HepG2 (cell line): ENCODE measurements at regions not wholly inside any gene's neighbourhood (a gene's known extent, or its start where the extent isn't known, plus 50 kb on each side); places are given as distances from the start of the nearest gene placed in this dataset.

Source experiments
- ATAC-seq: fragments of 200-7000 bp; cut with Tn5 transposase; 3 replicates; pipeline ENCODE4 v1.9.1; 2020; ENCODE audit warnings: mild to moderate bottlenecking, moderate library complexity
- BruUV-seq: library from RNA; stranded (reverse); fragments of 400-500 nt; replicated peaks from 2 replicates; lab custom pipeline; 2021; lab: Mats Ljungman, UMichigan
- CTCF ChIA-PET: fragments of 300-600 bp; formaldehyde crosslinking; extraction: SDS; loops from one replicate; lab custom pipeline; 2021; ENCODE audit warnings: low total read pairs, inconsistent platforms, low intra/inter-chr PET ratio; lab: Yijun Ruan, JAX
- POLR2A ChIA-PET: fragments of 350-600 bp; sonication (Branson Sonifier 250); formaldehyde crosslinking; loops from one replicate; lab custom pipeline; 2020; ENCODE audit warnings: antibody characterized with exemption, inconsistent platforms; lab: Yijun Ruan, JAX
- DNase-seq: peaks from one replicate; pipeline ENCODE4 v3.0.0-alpha.2; 2015; ENCODE audit warnings: low spot score
- FAIRE-seq: peaks from 3 replicates; lab custom pipeline; 2011; peaks lifted over from hg19 to GRCh38; lab: Jason Lieb, UNC
- H2AFZ ChIP-seq: one replicate; pipeline ENCODE4 v1.6.1; 2011; ENCODE audit warnings: low read length, inconsistent platforms
- H3K27ac ChIP-seq: fragments of 300-600 bp; 3 replicates; pipeline ENCODE4 v1.8.0; 2011; ENCODE audit warnings: mixed run types, mild to moderate bottlenecking, mixed read lengths, low read length, inconsistent platforms; ENCODE audit not compliant: insufficient read depth; ENCODE audit errors: extremely low read length
- H3K27me3 ChIP-seq, 2 experiments: fragments of 200-600 bp in 1 of 2; 2 replicates in 1 of 2; 3 replicates in 1 of 2; pipeline versions ENCODE4 v1.6.0 to v1.8.0; 2011; ENCODE audit warnings: low read length in 2 of 2, mild to moderate bottlenecking in 2 of 2, moderate library complexity in 2 of 2, inconsistent platforms in 1 of 2; ENCODE audit not compliant: insufficient read depth in 2 of 2, control insufficient read depth in 1 of 2
- H3K36me3 ChIP-seq, 2 experiments: fragments of 200-600 bp in 1 of 2; replicated peaks in 1 of 2; 2 replicates in 1 of 2; 3 replicates in 1 of 2; pipeline versions ENCODE4 v1.5.1 to v1.8.0; 2011; ENCODE audit warnings: low read length in 2 of 2, inconsistent platforms in 1 of 2; ENCODE audit not compliant: insufficient read depth in 2 of 2, control insufficient read depth in 1 of 2
- H3K4me1 ChIP-seq: 2 replicates; pipeline ENCODE4 v1.5.1; 2012; ENCODE audit warnings: low read length, inconsistent platforms; ENCODE audit not compliant: insufficient read depth
- H3K4me2 ChIP-seq: 2 replicates; pipeline ENCODE4 v1.6.0; 2011; ENCODE audit warnings: low read depth, low read length, inconsistent platforms
- H3K4me3 ChIP-seq, 3 experiments: fragments of 200-600 bp in 1 of 3; sonication (generic), shearing (Covaris generic) in 1 of 3; replicated peaks in 1 of 3; 2 replicates each; pipeline ENCODE4 v1.5.1; 2011 to 2016; ENCODE audit warnings: low read length in 3 of 3, inconsistent platforms in 2 of 3, low read depth in 2 of 3, mild to moderate bottlenecking in 2 of 3, control low read depth in 1 of 3, mixed read lengths in 1 of 3; ENCODE audit not compliant: insufficient read depth in 1 of 3
- H3K79me2 ChIP-seq: one replicate; pipeline ENCODE4 v1.6.1; 2011; ENCODE audit warnings: low read length, inconsistent platforms; ENCODE audit not compliant: insufficient read depth
- H3K9ac ChIP-seq: 2 replicates; pipeline ENCODE4 v1.6.0; 2011; ENCODE audit warnings: mild to moderate bottlenecking, low read depth, low read length, inconsistent platforms; ENCODE audit not compliant: insufficient read depth
- H3K9me3 ChIP-seq: 2 replicates; pipeline ENCODE4 v1.5.1; 2012; ENCODE audit warnings: mild to moderate bottlenecking, low read length
- H4K20me1 ChIP-seq: 2 replicates; pipeline ENCODE4 v1.6.0; 2011; ENCODE audit warnings: inconsistent platforms, mild to moderate bottlenecking, low read length, moderate library complexity; ENCODE audit not compliant: insufficient read depth
- CBX5 ChIP-seq: sonication (generic); formaldehyde crosslinking; IDR thresholded peaks from 2 replicates; pipeline ENCODE4 v1.4.0; 2020; ENCODE audit warnings: missing genetic modification reagents, borderline replicate concordance
- GPN1 ChIP-seq: sonication (generic); formaldehyde crosslinking; IDR thresholded peaks from 2 replicates; pipeline ENCODE4 v1.5.1; 2020; ENCODE audit warnings: missing genetic modification reagents, borderline replicate concordance
- PHF21A ChIP-seq: sonication (generic); formaldehyde crosslinking; IDR thresholded peaks from 2 replicates; pipeline ENCODE4 v1.5.0; 2020; ENCODE audit warnings: mild to moderate bottlenecking, missing genetic modification reagents
- POLR2AphosphoS2 ChIP-seq: IDR thresholded peaks from 2 replicates; pipeline ENCODE4 v1.6.1; 2011; ENCODE audit warnings: low read depth, low read length, improper control_type of control experiment
- SRF ChIP-seq: IDR thresholded peaks from 2 replicates; pipeline ENCODE4 v1.6.1; 2011; ENCODE audit warnings: mild to moderate bottlenecking, low read depth, low read length, moderate library complexity
- TRIM24 ChIP-seq: sonication (generic); formaldehyde crosslinking; IDR thresholded peaks from 2 replicates; pipeline ENCODE4 v1.8.0; 2022; ENCODE audit warnings: mild to moderate bottlenecking, missing genetic modification reagents
- U2AF2 ChIP-seq: fragments of 200-400 bp; formaldehyde crosslinking; IDR thresholded peaks from 2 replicates; pipeline ENCODE4 v1.6.1; 2017; ENCODE audit warnings: low read depth, mild to moderate bottlenecking, low read length
- ZNF292 ChIP-seq: sonication (generic); formaldehyde crosslinking; IDR thresholded peaks from 2 replicates; pipeline ENCODE4 v1.8.1; 2022; ENCODE audit warnings: mild to moderate bottlenecking, low read depth, missing genetic modification reagents, borderline replicate concordance
- ZNF367 ChIP-seq: sonication (generic); formaldehyde crosslinking; IDR thresholded peaks from 2 replicates; pipeline ENCODE4 v1.4.0; 2020; ENCODE audit warnings: missing genetic modification reagents, borderline replicate concordance
- ZNF619 ChIP-seq: sonication (generic); formaldehyde crosslinking; IDR thresholded peaks from 2 replicates; pipeline ENCODE4 v1.4.0; 2020; ENCODE audit warnings: mild to moderate bottlenecking, missing genetic modification reagents
- ZNF724P ChIP-seq: sonication (generic); formaldehyde crosslinking; IDR thresholded peaks from 2 replicates; pipeline ENCODE4 v1.8.0; 2022; ENCODE audit warnings: missing genetic modification reagents, borderline replicate concordance
- WGBS: methylation state at CpG from one replicate; pipeline ENCODE4 v1.1.6; 2017; ENCODE audit warnings: low lambda C conversion rate; 5-methylcytosine and 5-hydroxymethylcytosine counted together
- in situ Hi-C: cut with HindIII; loops from 2 replicates; pipeline ENCODE4 v1.10.0; 2017; ENCODE audit warnings: low pct_unique_long_range_greater_than_20kb; ENCODE audit not compliant: extremely low pct_ligation_motif_present
- intact Hi-C: fragments of 100-400 bp; cut with micrococcal nuclease; formaldehyde crosslinking; loops from one replicate; pipeline ENCODE4 v1.10.0; 2022; ENCODE audit not compliant: unreplicated experiment
- TF ChIP-seq, protein P1 (sequence below): IDR thresholded peaks from 2 replicates; pipeline ENCODE4 v1.6.1; 2016; ENCODE audit warnings: control low read depth
- TF ChIP-seq, protein P2 (sequence below): sonication (generic); formaldehyde crosslinking; IDR thresholded peaks from 2 replicates; pipeline ENCODE4 v1.4.0; 2020; ENCODE audit warnings: mild to moderate bottlenecking, missing genetic modification reagents
- TF ChIP-seq, protein P3 (sequence below): sonication (generic); formaldehyde crosslinking; IDR thresholded peaks from 2 replicates; pipeline ENCODE4 v1.4.0; 2020; ENCODE audit warnings: mild to moderate bottlenecking, missing genetic modification reagents
- TF ChIP-seq, protein P4 (sequence below): sonication (generic); formaldehyde crosslinking; IDR thresholded peaks from 2 replicates; pipeline ENCODE4 v1.4.0; 2020; ENCODE audit warnings: missing genetic modification reagents

DNA sequence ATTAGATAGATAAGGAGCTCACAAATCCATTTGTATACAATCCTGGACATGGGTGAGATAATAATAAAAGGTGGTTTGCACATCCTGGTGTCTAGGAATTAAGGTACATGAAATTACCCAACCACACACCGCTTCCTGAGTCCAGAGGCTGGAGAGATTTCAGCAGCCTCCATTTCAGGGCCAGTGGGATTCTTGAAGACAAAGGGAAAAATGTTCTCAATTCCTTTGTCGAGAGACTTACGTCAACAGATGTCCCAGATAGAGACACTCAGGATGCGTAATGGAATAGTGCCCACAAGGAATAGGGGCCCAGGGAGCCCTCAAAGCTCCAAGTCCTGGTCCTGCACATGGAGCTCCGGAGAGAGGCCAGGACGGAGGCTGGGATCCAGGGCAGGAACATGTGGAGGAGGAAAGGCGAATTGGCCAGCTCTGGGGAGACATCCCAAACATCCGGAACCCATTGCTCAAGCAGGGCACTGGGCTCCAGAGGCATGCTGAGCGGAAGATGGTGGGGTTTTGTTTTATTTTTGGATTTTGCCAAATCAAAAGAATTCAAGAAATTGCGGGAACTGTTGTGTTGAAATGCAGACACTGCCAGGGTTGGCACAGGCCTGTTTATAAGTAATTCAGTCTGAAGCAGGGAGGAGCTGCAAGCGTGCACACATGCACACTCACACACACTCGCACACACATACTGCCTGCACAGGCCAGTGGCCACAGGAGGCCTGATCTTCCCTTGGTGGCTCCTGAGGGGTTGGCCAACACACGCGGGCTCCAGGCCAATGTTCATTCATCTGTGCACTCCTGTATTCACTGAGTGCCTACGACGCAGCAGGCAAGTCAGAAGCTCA is 97.2 kb downstream of the NOG start:
- H3K9ac ChIP-seq, result no peak overlapping the region
- no peaks in the 10 kb centered on the region for H3K4me1 ChIP-seq
- no peaks in the 10 kb centered on the region for H3K79me2 ChIP-seq
- ATAC-seq (peak; percentile 59), FAIRE-seq (no peak), DNase-seq (no peak)
- POLR2A ChIA-PET, result no interaction called here
- H3K4me2 ChIP-seq, result no peak overlapping the region
- no peaks in the 10 kb centered on the region for H3K36me3 ChIP-seq
- H2AFZ ChIP-seq, result no peak overlapping the region
- BruUV-seq, result no TSS peak
- peaks cover 0 to 20% of the 10 kb centered on the region in 2 experiments; a peak in 3 of 5 replicates for H3K27me3 ChIP-seq
- no peak overlapping the region for H3K4me3 ChIP-seq
- CTCF ChIA-PET, result no interaction called here
- H3K27ac ChIP-seq, result no peak overlapping the region
- no peaks in the 10 kb centered on the region for H4K20me1 ChIP-seq
- in situ Hi-C loops (no loop called here), intact Hi-C loops (no loop called here)
- no peak for TF ChIP-seq PHF21A (CRISPR knock-in tag)
- no peak for TF ChIP-seq ZNF292
- TF ChIP-seq, protein P1, sequence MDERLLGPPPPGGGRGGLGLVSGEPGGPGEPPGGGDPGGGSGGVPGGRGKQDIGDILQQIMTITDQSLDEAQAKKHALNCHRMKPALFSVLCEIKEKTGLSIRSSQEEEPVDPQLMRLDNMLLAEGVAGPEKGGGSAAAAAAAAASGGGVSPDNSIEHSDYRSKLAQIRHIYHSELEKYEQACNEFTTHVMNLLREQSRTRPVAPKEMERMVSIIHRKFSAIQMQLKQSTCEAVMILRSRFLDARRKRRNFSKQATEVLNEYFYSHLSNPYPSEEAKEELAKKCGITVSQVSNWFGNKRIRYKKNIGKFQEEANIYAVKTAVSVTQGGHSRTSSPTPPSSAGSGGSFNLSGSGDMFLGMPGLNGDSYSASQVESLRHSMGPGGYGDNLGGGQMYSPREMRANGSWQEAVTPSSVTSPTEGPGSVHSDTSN, result no peak
- no peak for TF ChIP-seq GPN1
- TF ChIP-seq ZNF619 (CRISPR knock-in tag), result no peak
- no peak for TF ChIP-seq POLR2AphosphoS2
- TF ChIP-seq ZNF367 (CRISPR knock-in tag), result no peak
- TF ChIP-seq, protein P2, sequence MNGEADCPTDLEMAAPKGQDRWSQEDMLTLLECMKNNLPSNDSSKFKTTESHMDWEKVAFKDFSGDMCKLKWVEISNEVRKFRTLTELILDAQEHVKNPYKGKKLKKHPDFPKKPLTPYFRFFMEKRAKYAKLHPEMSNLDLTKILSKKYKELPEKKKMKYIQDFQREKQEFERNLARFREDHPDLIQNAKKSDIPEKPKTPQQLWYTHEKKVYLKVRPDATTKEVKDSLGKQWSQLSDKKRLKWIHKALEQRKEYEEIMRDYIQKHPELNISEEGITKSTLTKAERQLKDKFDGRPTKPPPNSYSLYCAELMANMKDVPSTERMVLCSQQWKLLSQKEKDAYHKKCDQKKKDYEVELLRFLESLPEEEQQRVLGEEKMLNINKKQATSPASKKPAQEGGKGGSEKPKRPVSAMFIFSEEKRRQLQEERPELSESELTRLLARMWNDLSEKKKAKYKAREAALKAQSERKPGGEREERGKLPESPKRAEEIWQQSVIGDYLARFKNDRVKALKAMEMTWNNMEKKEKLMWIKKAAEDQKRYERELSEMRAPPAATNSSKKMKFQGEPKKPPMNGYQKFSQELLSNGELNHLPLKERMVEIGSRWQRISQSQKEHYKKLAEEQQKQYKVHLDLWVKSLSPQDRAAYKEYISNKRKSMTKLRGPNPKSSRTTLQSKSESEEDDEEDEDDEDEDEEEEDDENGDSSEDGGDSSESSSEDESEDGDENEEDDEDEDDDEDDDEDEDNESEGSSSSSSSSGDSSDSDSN (CRISPR knock-in tag), result no peak
- no peak for TF ChIP-seq ZNF724P
- no peak for TF ChIP-seq CBX5
- TF ChIP-seq, protein P3, sequence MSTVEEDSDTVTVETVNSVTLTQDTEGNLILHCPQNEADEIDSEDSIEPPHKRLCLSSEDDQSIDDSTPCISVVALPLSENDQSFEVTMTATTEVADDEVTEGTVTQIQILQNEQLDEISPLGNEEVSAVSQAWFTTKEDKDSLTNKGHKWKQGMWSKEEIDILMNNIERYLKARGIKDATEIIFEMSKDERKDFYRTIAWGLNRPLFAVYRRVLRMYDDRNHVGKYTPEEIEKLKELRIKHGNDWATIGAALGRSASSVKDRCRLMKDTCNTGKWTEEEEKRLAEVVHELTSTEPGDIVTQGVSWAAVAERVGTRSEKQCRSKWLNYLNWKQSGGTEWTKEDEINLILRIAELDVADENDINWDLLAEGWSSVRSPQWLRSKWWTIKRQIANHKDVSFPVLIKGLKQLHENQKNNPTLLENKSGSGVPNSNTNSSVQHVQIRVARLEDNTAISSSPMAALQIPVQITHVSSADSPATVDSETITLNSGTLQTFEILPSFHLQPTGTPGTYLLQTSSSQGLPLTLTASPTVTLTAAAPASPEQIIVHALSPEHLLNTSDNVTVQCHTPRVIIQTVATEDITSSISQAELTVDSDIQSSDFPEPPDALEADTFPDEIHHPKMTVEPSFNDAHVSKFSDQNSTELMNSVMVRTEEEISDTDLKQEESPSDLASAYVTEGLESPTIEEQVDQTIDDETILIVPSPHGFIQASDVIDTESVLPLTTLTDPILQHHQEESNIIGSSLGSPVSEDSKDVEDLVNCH, result no peak
- TF ChIP-seq TRIM24 (CRISPR knock-in tag), result no peak
- TF ChIP-seq, protein P4, sequence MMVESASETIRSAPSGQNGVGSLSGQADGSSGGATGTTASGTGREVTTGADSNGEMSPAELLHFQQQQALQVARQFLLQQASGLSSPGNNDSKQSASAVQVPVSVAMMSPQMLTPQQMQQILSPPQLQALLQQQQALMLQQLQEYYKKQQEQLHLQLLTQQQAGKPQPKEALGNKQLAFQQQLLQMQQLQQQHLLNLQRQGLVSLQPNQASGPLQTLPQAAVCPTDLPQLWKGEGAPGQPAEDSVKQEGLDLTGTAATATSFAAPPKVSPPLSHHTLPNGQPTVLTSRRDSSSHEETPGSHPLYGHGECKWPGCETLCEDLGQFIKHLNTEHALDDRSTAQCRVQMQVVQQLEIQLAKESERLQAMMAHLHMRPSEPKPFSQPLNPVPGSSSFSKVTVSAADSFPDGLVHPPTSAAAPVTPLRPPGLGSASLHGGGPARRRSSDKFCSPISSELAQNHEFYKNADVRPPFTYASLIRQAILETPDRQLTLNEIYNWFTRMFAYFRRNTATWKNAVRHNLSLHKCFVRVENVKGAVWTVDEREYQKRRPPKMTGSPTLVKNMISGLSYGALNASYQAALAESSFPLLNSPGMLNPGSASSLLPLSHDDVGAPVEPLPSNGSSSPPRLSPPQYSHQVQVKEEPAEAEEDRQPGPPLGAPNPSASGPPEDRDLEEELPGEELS (CRISPR knock-in tag), result no peak
- no peak for TF ChIP-seq SRF
- no peak for TF ChIP-seq U2AF2
- no peaks in the 10 kb centered on the region for H3K9me3 ChIP-seq
- 11% methylated on average over 16 of the region's 16 CpGs for WGBS
